ENCODE measurements at regions not wholly inside any gene's neighbourhood (a gene's known extent, or its start where the extent isn't known, plus 50 kb on each side); places are given as distances from the start of the nearest gene placed in this dataset.
"Not testable (repeated sequence)": the region's sequence is repeated elsewhere in the genome, so short reads cannot be mapped to it uniquely, and the experiment has no call there.

DNA sequence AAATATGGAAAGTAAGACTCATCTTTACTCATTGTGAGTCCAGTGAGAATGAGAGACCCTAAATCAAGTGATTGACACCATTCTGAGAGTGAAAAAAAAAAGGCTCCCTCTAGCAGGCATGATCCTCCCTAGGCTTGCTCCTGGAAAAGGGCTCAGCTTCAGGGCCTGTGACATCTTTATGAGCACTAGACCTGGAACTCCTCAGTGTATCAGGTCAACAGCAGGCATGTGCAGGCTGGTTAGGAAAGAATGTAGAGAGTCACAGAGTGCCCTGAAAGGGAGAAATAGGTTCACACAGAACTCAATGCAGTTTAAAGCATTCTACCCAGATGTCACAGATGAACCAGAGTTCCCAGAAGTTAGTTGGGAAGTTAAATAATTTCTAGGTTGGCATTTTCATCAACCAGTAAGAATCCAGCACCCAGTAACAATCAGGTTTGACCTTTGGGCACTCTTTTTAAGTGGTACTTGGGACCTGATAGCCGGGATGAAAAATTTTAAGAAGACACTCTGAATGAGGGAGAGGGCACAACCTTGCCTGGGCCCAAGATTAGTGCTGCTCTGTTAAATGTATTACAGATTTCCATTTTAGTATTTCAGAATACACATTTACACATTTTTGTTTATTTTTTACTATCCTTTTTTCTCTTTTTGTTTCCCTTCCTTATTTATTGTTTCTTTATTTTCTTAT is 828.8 kb downstream of the C12orf50 start:
- Histone ChIP-seq H2AK5ac (ENCODE audit: low read length) (no peak overlapping the region), H3K79me1 (ENCODE audit: low read length) (no peaks in the 10 kb centered on the region)

DNA sequence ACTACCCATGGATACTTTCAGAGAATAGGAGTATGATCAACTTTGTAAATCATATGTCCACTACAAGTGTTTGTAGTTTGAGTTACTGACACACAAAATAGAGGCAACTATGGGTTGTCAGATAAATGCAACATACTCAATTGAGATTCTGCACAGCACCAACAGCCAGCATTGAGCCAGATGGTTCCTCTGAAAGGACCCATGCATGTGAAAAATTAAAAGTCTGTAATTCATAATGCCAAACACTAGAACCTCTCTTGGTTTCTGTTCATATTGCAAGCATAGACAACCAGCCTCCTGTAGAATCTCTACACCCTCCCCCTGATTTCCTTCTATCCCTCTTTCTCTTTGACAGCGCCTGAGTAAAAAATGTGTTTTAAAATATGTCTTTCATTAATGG is 831.0 kb downstream of the C12orf50 start:
- Histone ChIP-seq H2BK15ac (replicated peaks; ENCODE audit: low read depth) (no peak overlapping the region), H2BK120ac (ENCODE audit: low read depth, low read length) (no peak overlapping the region), H3K79me1 (ENCODE audit: low read length) (no peaks in the 10 kb centered on the region), H3K4me2 (ENCODE audit: low read length) (no peak overlapping the region), H2AK5ac (ENCODE audit: low read length) (no peak overlapping the region), H3K79me2 (ENCODE audit: control insufficient read depth, insufficient read depth, low read length) (no peaks in the 10 kb centered on the region), H3K18ac (ENCODE audit: low read length) (no peak overlapping the region), H3K56ac (ENCODE audit: low read length) (no peak overlapping the region), H3K4ac (ENCODE audit: low read depth, low read length) (no peak overlapping the region), H3K23ac (ENCODE audit: low read length) (no peak overlapping the region), H3K36me3 (ENCODE audit: control insufficient read depth, insufficient read depth, low read length) (no peaks in the 10 kb centered on the region), H3K4me3 (ENCODE audit: low read length) (no peak overlapping the region), H4K8ac (ENCODE audit: low read depth, low read length) (no peak overlapping the region), H2BK5ac (ENCODE audit: low read length) (no peak overlapping the region), H3K27ac (ENCODE audit: low read depth, low read length) (no peak overlapping the region), H3K4me1 (ENCODE audit: control insufficient read depth, low read depth, low read length) (peaks cover 6% of the 10 kb centered on the region), H3K27me3 (ENCODE audit: insufficient read depth, low read length, poor library complexity) (no peaks in the 10 kb centered on the region), H4K5ac (ENCODE audit: low read length) (no peak overlapping the region), H3K9ac (ENCODE audit: low read length) (no peak overlapping the region)
- no CpG with 5 or more reads among the region's 1 CpG for WGBS (ENCODE audit: extremely low coverage, insufficient coverage, low lambda C conversion rate)
- no peak for DNase-seq

More for the DNA sequence above, 828.8 kb downstream of the C12orf50 start:
- Histone ChIP-seq H3K36me3 (ENCODE audit: control insufficient read depth, insufficient read depth, low read length) (no peaks in the 10 kb centered on the region), H2BK5ac (ENCODE audit: low read length) (no peak overlapping the region), H3K27ac (ENCODE audit: low read depth, low read length) (no peak overlapping the region), H3K23ac (ENCODE audit: low read length) (no peak overlapping the region), H3K27me3 (ENCODE audit: insufficient read depth, low read length, poor library complexity) (no peaks in the 10 kb centered on the region), H4K5ac (ENCODE audit: low read length) (no peak overlapping the region), H3K4ac (ENCODE audit: low read depth, low read length) (no peak overlapping the region), H3K4me3 (ENCODE audit: low read length) (no peak overlapping the region), H3K9ac (ENCODE audit: low read length) (no peak overlapping the region), H3K79me2 (ENCODE audit: control insufficient read depth, insufficient read depth, low read length) (no peaks in the 10 kb centered on the region), H3K18ac (ENCODE audit: low read length) (peak overlapping the region; percentile 75), H3K56ac (ENCODE audit: low read length) (no peak overlapping the region), H4K8ac (ENCODE audit: low read depth, low read length) (no peak overlapping the region), H3K4me2 (ENCODE audit: low read length) (no peak overlapping the region), H2BK15ac (replicated peaks; ENCODE audit: low read depth) (no peak overlapping the region), H2BK120ac (ENCODE audit: low read depth, low read length) (no peak overlapping the region), H3K4me1 (ENCODE audit: control insufficient read depth, low read depth, low read length) (peaks cover 6% of the 10 kb centered on the region)
- WGBS (ENCODE audit: extremely low coverage, insufficient coverage, low lambda C conversion rate), result no CpG with 5 or more reads among the region's 1 CpG
- DNase-seq, result peak; percentile 2

DNA sequence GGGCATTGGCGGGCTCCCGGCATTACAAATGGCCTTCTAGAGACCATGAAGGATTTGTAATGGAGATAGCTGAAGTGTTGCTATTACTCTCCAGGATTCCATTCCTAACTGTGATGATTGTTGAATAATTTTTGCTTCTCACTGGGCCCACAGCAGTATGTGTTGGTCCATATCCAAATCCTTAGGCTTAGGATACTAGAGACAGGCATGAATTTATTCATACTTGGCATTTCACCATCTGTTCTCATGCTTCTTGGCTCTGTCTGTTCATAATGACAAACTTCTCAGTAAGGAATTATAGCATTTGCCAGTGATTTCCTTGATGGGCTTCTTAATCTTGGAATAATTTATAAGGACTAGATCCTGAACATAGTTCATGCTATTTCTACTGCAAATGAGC is 832.9 kb downstream of the C12orf50 start:
- no peak overlapping the region for H3K4ac ChIP-seq (ENCODE audit: low read depth, low read length)
- H2BK120ac ChIP-seq (ENCODE audit: low read depth, low read length), result no peak overlapping the region
- H3K56ac ChIP-seq (ENCODE audit: low read length), result no peak overlapping the region
- H3K18ac ChIP-seq (ENCODE audit: low read length), result no peak overlapping the region
- no peaks in the 10 kb centered on the region for H3K79me1 ChIP-seq (ENCODE audit: low read length)
- no peaks in the 10 kb centered on the region for H3K27me3 ChIP-seq (ENCODE audit: insufficient read depth, low read length, poor library complexity)
- H4K8ac ChIP-seq (ENCODE audit: low read depth, low read length), result no peak overlapping the region
- no peak overlapping the region for H3K4me2 ChIP-seq (ENCODE audit: low read length)
- no peaks in the 10 kb centered on the region for H3K36me3 ChIP-seq (ENCODE audit: control insufficient read depth, insufficient read depth, low read length)
- no peak for DNase-seq
- no peaks in the 10 kb centered on the region for H3K4me1 ChIP-seq (ENCODE audit: control insufficient read depth, low read depth, low read length)
- H3K9ac ChIP-seq (ENCODE audit: low read length), result no peak overlapping the region
- H3K23ac ChIP-seq (ENCODE audit: low read length), result no peak overlapping the region
- H4K5ac ChIP-seq (ENCODE audit: low read length), result no peak overlapping the region
- H2AK5ac ChIP-seq (ENCODE audit: low read length), result no peak overlapping the region
- no peak overlapping the region for H2BK5ac ChIP-seq (ENCODE audit: low read length)
- H3K4me3 ChIP-seq (ENCODE audit: low read length), result no peak overlapping the region
- no peaks in the 10 kb centered on the region for H3K79me2 ChIP-seq (ENCODE audit: control insufficient read depth, insufficient read depth, low read length)
- no peak overlapping the region for H2BK15ac ChIP-seq (replicated peaks; ENCODE audit: low read depth)
- no peak overlapping the region for H3K27ac ChIP-seq (ENCODE audit: low read depth, low read length)
- no CpG with 5 or more reads among the region's 2 CpGs for WGBS (ENCODE audit: extremely low coverage, insufficient coverage, low lambda C conversion rate)

DNA sequence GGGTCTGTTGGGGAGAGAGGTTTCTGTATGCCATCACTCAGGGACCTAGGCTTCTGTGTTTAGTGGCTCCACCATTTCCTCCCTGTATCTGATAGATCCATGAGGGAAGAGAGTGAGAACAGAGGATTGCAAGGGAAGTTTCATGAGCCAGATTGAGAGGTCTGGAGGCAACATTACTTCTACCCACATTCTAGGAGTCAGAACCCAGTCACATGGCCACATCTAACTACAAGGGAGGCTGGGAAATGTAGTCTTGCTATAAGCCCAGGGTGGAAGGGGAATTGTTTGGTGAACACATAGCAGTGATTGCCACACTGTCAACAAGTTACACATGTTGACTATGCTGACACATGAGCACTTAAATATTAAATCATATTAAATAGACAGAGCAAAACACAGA is 834.8 kb downstream of the C12orf50 start:
- not testable (repeated sequence) for H2BK15ac ChIP-seq (replicated peaks; ENCODE audit: low read depth); H3K4me2 ChIP-seq (ENCODE audit: low read length); DNase-seq; H3K9ac ChIP-seq (ENCODE audit: low read length); H3K79me2 ChIP-seq (ENCODE audit: control insufficient read depth, insufficient read depth, low read length); H2BK5ac ChIP-seq (ENCODE audit: low read length); H3K18ac ChIP-seq (ENCODE audit: low read length); H2BK120ac ChIP-seq (ENCODE audit: low read depth, low read length); H2AK5ac ChIP-seq (ENCODE audit: low read length); H3K4ac ChIP-seq (ENCODE audit: low read depth, low read length); H4K5ac ChIP-seq (ENCODE audit: low read length); H4K8ac ChIP-seq (ENCODE audit: low read depth, low read length); H3K79me1 ChIP-seq (ENCODE audit: low read length); H3K27me3 ChIP-seq (ENCODE audit: insufficient read depth, low read length, poor library complexity); H3K23ac ChIP-seq (ENCODE audit: low read length); H3K4me3 ChIP-seq (ENCODE audit: low read length); H3K56ac ChIP-seq (ENCODE audit: low read length); H3K4me1 ChIP-seq (ENCODE audit: control insufficient read depth, low read depth, low read length); H3K36me3 ChIP-seq (ENCODE audit: control insufficient read depth, insufficient read depth, low read length); H3K27ac ChIP-seq (ENCODE audit: low read depth, low read length)

DNA sequence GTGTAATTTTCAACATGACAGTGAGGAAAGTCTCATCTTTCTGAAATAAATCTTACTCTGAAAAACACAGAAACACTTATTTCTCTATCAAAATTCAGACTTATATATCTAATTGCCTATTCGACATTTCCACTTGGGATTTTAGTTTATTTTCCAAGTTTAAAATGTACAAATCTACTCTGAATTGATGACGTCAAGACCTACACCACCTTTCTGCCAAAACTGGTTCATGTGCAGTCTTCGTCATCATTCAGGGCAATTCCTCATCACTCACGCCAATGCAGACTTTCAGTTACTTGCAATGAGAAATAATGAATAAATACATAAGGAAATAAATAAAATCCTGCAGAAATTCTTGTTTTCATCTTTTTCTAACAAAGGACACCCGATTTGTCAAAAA is 843.8 kb downstream of the C12orf50 start:
- H3K4ac ChIP-seq (ENCODE audit: low read depth, low read length), result no peak overlapping the region
- H2BK5ac ChIP-seq (ENCODE audit: low read length), result no peak overlapping the region
- H2AK5ac ChIP-seq (ENCODE audit: low read length), result no peak overlapping the region
- no peak overlapping the region for H3K9ac ChIP-seq (ENCODE audit: low read length)
- no peak overlapping the region for H3K18ac ChIP-seq (ENCODE audit: low read length)
- no peak overlapping the region for H3K27ac ChIP-seq (ENCODE audit: low read depth, low read length)
- no peaks in the 10 kb centered on the region for H3K79me2 ChIP-seq (ENCODE audit: control insufficient read depth, insufficient read depth, low read length)
- no peaks in the 10 kb centered on the region for H3K4me1 ChIP-seq (ENCODE audit: control insufficient read depth, low read depth, low read length)
- H2BK15ac ChIP-seq (replicated peaks; ENCODE audit: low read depth), result no peak overlapping the region
- H4K5ac ChIP-seq (ENCODE audit: low read length), result no peak overlapping the region
- no peak overlapping the region for H2BK120ac ChIP-seq (ENCODE audit: low read depth, low read length)
- no peaks in the 10 kb centered on the region for H3K36me3 ChIP-seq (ENCODE audit: control insufficient read depth, insufficient read depth, low read length)
- no peak overlapping the region for H3K4me2 ChIP-seq (ENCODE audit: low read length)
- no peaks in the 10 kb centered on the region for H3K27me3 ChIP-seq (ENCODE audit: insufficient read depth, low read length, poor library complexity)
- DNase-seq, result no peak
- H4K8ac ChIP-seq (ENCODE audit: low read depth, low read length), result no peak overlapping the region
- H3K56ac ChIP-seq (ENCODE audit: low read length), result no peak overlapping the region
- no peak overlapping the region for H3K23ac ChIP-seq (ENCODE audit: low read length)
- H3K79me1 ChIP-seq (ENCODE audit: low read length), result no peaks in the 10 kb centered on the region
- WGBS (ENCODE audit: extremely low coverage, insufficient coverage, low lambda C conversion rate), result no CpG with 5 or more reads among the region's 5 CpGs
- H3K4me3 ChIP-seq (ENCODE audit: low read length), result no peak overlapping the region

DNA sequence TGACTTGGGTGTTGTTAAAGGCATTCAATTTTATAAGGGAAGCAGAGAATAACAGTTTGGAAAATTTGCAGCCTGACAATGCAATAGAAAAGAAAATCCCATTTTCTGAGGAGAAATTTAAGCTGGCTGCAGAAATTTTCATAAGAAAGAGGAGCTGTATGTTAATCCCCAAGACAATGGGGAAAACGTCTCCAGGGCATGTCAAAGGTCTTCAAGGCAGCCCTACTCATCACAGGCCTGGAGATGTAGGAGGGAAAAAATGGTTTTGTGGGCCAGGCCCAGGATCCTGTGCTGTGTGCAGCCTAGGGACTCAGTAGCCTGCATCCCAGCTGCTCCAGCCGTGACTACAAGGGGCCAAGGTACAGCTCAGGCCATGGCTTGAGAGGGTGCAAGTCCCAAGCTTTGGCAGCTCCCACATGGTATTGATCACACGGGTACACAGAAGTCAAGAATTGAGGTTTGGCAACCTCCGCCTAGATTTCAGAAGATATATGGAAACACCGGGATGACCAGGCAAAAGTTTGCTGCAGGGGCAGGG is 846.4 kb downstream of the C12orf50 start:
- H3K4ac ChIP-seq (ENCODE audit: low read depth, low read length), result no peak overlapping the region
- no peak overlapping the region for H3K18ac ChIP-seq (ENCODE audit: low read length)
- no peaks in the 10 kb centered on the region for H3K36me3 ChIP-seq (ENCODE audit: control insufficient read depth, insufficient read depth, low read length)
- H3K79me2 ChIP-seq (ENCODE audit: control insufficient read depth, insufficient read depth, low read length), result no peaks in the 10 kb centered on the region
- no peak overlapping the region for H3K9ac ChIP-seq (ENCODE audit: low read length)
- H3K27me3 ChIP-seq (ENCODE audit: insufficient read depth, low read length, poor library complexity), result no peaks in the 10 kb centered on the region
- no peak overlapping the region for H2BK120ac ChIP-seq (ENCODE audit: low read depth, low read length)
- WGBS (ENCODE audit: extremely low coverage, insufficient coverage, low lambda C conversion rate), result no CpG with 5 or more reads among the region's 5 CpGs
- no peaks in the 10 kb centered on the region for H3K79me1 ChIP-seq (ENCODE audit: low read length)
- H3K56ac ChIP-seq (ENCODE audit: low read length), result no peak overlapping the region
- no peak overlapping the region for H2AK5ac ChIP-seq (ENCODE audit: low read length)
- no peak overlapping the region for H2BK5ac ChIP-seq (ENCODE audit: low read length)
- H3K27ac ChIP-seq (ENCODE audit: low read depth, low read length), result no peak overlapping the region
- H3K4me1 ChIP-seq (ENCODE audit: control insufficient read depth, low read depth, low read length), result no peaks in the 10 kb centered on the region
- peak; percentile 8 for DNase-seq
- H4K8ac ChIP-seq (ENCODE audit: low read depth, low read length), result no peak overlapping the region
- no peak overlapping the region for H3K4me2 ChIP-seq (ENCODE audit: low read length)
- H3K23ac ChIP-seq (ENCODE audit: low read length), result no peak overlapping the region
- H2BK15ac ChIP-seq (replicated peaks; ENCODE audit: low read depth), result no peak overlapping the region
- no peak overlapping the region for H4K5ac ChIP-seq (ENCODE audit: low read length)
- H3K4me3 ChIP-seq (ENCODE audit: low read length), result no peak overlapping the region

All from mesendoderm (in vitro differentiated cells).